D341Med (cell line): ENCODE measurements at regions not wholly inside any gene's neighbourhood (a gene's known extent, or its start where the extent isn't known, plus 50 kb on each side); places are given as distances from the start of the nearest gene placed in this dataset.

Experiments
- DNase-seq: peaks from one replicate; pipeline ENCODE4 v3.0.0; 2012; ENCODE audit warnings: low spot score

- no peak for DNase-seq
Observed at GRCh38 chr2:64196963-64197362, 52.7 kb upstream of the PELI1 start.

- DNase-seq: no peak
Observed at GRCh38 chr2:64201151-64201550, 56.9 kb upstream of the PELI1 start.

- no peak for DNase-seq
Observed at GRCh38 chr2:64202206-64202845, 58.1 kb upstream of the PELI1 start.

GRCh38 chr2:64203131-64203857 is 59.1 kb upstream of the PELI1 start:
- DNase-seq: no peak

- no peak for DNase-seq
Observed at GRCh38 chr2:64203858-64204632, 59.8 kb upstream of the PELI1 start.

- no peak for DNase-seq
Observed at GRCh38 chr2:64204703-64205102, 60.5 kb upstream of the PELI1 start.

- DNase-seq: no peak
Observed at GRCh38 chr2:64205415-64205814, 61.2 kb upstream of the PELI1 start.

- no peak for DNase-seq
Observed at GRCh38 chr2:64207573-64207972, 63.4 kb upstream of the PELI1 start.

- no peak for DNase-seq
Observed at GRCh38 chr2:64210816-64211215, 66.6 kb upstream of the PELI1 start.

GRCh38 chr2:64211276-64211921 is 67.2 kb upstream of the PELI1 start:
- DNase-seq: no peak

- no peak for DNase-seq
Observed at GRCh38 chr2:64212346-64212745, 68.1 kb upstream of the PELI1 start.

- no peak for DNase-seq
Observed at GRCh38 chr2:64212801-64213321, 68.6 kb upstream of the PELI1 start.

GRCh38 chr2:64213532-64214275 is 69.5 kb upstream of the PELI1 start:
- DNase-seq: no peak

GRCh38 chr2:64214281-64215115 is 70.3 kb upstream of the PELI1 start:
- DNase-seq: no peak

- no peak for DNase-seq
Observed at GRCh38 chr2:64217198-64217869, 73.1 kb upstream of the PELI1 start.

GRCh38 chr2:64218137-64218802 is 74.0 kb upstream of the PELI1 start:
- no peak for DNase-seq

GRCh38 chr2:64219149-64219548 is 74.9 kb upstream of the PELI1 start:
- DNase-seq: no peak

GRCh38 chr2:64220265-64220664 is 76.0 kb upstream of the PELI1 start:
- no peak for DNase-seq

GRCh38 chr2:64220894-64221617 is 76.8 kb upstream of the PELI1 start:
- no peak for DNase-seq
